ENCODE measurements at regions not wholly inside any gene's neighbourhood (a gene's known extent, or its start where the extent isn't known, plus 50 kb on each side); places are given as distances from the start of the nearest gene placed in this dataset.

DNA sequence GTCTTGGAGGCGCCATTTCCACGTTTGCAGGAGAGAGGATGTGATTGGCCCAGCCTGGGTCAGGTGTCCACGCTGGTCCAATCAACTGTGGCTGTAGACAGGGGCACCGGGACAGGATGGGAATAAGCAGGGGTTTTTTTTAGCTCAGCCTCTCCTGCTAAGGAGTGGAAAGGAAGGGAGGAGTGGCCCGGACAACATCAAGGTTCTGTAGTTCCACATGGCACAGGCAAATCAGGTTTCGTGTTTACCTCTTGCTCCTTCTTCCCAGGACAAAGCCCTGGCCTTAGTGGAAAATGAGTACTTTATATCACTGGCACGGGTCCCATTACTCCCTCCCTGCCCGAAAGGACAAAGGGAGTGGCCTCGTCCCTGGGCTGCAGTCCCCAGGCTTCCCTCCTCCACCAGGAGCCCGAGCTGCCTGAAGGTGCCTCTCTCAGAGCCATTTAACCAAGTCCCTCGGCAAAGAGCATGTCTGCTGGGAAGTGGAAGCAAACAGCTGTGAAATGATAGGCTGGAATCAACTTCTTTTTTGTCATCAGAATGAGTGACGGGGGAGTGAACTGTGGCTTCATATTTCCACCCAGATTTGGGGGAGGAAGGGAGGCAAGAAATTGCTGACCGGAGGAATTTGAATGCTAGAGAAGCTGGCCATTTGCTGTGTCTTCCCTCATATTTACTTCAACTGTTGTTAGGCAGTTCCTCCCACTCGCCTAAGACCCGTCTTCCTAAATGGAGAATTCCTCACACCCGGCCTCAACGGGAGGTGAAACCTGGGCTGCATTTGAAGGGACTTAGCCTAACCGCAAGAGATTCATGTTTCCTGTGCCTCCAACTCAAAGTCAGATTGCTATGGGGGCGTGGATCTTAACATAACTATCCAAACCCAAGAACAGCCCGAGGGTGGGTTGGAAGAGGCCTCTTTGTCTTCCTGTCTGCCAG is 84.9 kb upstream of the SLC44A3 start:
- no peak for DNase-seq

DNA sequence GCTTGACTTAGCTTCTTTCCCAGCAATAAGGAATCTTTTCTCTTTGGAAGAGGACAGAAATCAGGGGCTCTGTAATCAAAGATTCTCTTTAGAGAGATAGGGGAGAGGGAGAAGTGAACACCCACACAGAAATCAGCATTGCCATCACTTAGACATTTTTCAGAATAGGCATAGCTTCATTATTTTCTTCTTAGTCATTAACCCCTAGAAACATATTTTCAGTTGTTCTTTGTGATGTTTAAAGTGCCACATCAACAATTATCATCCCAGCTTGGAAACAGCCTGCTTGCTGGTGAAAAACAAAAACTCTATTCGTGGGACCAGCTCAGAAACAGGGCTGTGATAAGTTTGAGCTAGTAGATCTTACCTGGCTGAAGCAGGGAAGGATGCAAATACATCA is 88.3 kb upstream of the SLC44A3 start:
- DNase-seq = no peak

DNA sequence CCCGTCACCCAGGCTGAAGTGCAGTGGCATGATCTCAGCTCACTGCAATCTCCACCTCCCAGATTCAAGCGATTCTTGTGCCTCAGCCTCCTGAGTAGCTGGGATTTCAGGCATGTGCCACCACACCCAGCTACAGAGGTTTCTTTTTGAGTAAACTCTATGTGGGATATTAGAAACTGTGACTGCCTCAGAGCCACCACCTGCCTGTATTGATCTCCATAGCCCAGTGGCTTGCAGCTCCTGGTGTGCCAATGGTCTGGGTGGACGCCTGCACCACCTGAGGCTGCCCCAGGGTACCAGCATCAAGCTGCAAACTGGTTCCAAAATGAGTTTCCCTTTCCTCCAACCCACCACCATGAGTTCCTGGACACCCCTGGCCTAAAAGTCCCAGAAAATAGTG is 89.7 kb upstream of the SLC44A3 start:
- no peak for DNase-seq

DNA sequence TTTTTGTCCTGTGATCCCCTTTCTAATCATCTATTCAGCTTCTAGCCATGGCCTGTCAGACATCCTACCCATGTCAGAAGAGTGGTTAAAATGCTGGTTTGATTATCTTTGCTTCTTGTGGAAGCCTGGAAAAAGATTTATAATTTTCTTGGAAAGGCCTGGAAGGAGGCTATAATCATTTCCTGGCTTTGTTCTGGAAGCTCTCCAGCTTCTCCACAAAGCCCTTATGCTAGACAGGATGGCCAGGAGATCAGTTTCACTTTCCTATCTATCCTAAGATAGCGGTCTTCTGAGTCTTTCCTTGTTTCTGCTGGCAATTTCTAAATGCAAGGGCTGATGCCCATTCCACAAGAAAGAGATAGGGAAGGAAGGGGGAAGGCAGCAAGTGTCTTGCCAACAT is 90.9 kb upstream of the SLC44A3 start:
- DNase-seq = peak; percentile 61

DNA sequence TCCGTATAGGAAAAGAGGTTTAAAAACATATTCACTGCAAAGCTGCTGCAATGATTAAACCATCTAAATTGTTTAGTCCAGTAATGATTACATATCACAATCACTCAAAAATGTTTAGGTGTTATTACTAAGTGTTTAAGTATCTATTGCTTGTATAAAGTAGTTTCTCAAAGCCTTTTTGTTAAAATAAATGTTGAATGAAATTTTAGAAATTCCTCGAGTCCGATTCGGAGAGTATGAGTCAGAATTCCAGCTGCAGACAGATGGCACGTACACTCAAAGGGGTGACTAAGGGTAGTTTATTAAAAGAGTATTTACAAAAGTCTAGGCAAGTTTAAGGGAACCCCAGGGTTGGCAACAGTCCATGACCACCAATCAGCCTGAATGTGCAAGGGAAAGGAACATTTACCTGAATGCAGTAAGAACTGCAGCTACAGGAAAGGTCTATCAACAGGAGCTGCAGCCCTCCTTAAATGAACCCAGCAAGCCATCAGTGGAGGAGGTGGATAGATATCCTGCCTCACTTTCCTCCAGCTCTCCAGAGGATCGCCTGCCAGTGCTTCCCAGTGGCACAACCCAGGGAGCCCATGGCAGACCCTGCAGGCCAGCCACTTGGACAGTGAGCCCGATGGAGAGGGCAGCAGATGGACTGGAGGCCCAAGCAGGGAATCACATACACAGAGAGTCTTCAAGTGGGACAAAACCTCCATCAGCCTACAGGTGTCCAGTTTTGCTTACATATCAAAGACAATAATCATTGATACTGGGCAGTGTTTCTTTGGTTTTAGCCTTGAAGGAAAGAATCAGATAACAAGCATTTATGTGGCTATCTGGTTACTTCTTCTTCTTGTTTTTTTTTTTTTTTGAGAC is 92.1 kb upstream of the SLC44A3 start:
- DNase-seq = peak; percentile 11

DNA sequence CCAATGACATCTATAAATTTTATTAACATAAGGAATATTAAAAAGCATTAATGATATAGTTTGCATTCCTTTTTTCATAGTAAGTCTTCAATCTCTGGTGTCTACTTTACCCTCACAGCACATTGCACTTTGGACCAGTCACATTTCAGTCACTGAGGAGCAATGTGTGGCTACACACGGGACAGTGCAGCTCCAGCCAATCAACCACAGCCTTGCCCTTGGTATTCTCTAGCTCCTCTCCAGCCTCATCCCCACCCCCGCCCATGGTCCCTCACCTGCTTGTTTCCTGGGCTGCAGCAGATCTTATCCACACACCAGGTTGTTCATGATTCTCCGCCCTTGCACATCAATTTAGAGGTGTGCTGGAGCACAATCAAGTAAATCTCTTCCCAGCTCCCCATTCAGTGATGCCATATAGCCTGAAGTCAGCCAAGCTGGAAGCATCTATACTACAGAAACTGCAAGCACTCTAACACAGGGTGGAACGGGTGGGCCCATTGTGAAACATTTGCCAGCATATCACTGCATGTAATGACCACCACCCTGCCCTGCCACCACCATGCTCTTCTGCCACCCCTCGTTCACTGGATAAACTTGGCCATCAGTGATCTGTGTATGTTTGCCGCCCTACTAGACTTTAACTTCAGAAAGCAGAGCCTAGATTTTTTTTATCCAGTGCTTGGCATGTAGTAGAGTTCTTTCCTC is 93.0 kb upstream of the SLC44A3 start:
- DNase-seq = no peak

DNA sequence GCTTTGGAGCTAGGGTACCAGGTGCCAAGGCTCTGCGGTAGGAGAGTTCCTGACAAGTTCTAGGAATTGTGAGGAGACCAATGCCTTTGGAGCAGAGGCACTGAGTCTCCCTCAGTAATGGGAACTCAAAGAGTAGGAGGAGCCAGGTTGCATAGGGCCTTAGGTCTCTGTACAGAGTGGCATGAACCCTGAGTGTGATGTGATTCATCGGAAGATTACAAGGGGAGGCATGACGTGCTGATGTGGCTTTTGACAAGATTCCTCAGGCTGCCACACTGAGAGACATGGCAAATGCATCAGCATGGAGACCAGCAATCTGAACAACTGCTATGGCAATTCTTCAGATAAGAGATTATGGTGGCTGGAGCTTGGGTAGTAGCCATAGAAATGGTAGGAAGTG is 94.6 kb upstream of the SLC44A3 start:
- DNase-seq = no peak

DNA sequence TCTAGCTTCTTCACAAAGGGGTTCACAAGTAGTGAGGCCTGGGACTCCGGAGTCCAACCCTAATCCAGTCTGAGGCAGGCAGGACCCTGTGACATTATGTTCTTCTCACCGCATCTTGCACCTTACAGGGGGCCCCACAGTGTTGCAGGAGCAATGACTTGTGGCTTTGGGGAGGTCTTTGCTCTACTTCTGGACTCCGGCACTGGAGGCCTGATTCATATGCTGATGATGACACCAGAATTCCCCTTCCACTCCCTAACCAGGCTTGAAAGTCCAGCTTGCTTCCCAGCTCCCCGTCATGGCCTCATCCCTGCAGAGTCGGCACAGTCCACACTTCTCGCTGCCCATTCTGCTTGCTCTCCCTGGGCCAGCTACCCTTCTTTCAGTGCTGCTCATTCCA is 96.3 kb upstream of the SLC44A3 start:
- no peak for DNase-seq

DNA sequence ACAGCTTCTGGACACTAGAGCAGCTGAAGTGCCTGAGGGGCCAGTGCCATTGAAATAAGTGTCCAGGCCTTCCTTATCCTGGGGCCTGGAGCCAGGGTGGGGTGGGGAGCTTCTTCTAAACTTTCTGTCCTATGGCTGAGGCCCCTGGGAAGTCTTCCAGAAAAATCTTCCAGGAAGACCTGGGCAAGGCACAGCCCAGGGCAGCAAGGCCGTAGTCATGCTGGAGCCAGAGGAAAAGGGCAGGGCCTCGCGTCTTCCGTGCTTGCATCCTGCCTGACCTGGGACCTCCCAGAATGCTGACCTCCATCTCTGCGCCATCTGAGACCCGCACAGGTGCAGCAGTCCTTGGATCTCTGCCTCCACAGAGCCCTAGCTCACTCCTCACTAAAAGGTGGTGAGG is 96.7 kb upstream of the SLC44A3 start:
- DNase-seq = no peak

DNA sequence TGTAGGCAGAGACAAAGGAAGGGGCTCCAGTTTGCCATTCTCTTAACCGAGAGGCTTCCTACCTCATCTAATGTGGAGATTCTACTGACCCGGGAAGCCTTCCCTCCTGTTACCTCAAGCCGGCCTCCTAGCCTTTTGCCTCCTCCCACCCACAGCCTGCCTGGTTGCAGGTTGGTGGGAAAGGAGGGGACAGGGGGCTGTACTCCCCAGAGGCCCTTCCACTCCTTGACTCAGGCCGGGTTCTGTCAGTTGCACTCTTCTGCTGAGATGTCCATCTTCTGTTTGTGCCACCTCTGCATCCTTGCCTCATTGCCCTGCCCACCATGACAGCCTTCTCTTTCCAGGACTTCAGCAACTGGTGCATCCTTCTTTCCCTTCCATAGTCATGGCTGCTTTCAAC is 98.0 kb upstream of the SLC44A3 start:
- no peak for DNase-seq

DNA sequence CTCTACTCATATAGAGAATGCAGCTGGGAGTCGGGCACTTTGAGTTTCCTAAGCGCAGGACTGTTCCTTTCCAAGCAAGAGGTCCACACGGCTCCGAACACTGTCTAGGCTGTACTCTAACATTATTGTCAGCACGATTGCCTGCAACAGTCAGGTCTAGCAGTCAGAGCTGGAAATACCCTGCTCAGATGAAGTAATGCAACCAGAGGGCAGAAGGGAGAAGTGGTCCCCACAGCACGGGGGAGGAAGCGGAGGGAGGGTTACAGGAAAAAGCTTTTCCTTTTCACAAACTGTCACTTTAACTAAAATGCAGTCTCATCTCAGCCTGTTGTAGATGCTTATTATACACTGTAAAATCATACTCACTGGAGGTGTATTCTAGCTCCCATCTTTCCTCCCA is 98.9 kb upstream of the SLC44A3 start:
- no peak for DNase-seq

DNA sequence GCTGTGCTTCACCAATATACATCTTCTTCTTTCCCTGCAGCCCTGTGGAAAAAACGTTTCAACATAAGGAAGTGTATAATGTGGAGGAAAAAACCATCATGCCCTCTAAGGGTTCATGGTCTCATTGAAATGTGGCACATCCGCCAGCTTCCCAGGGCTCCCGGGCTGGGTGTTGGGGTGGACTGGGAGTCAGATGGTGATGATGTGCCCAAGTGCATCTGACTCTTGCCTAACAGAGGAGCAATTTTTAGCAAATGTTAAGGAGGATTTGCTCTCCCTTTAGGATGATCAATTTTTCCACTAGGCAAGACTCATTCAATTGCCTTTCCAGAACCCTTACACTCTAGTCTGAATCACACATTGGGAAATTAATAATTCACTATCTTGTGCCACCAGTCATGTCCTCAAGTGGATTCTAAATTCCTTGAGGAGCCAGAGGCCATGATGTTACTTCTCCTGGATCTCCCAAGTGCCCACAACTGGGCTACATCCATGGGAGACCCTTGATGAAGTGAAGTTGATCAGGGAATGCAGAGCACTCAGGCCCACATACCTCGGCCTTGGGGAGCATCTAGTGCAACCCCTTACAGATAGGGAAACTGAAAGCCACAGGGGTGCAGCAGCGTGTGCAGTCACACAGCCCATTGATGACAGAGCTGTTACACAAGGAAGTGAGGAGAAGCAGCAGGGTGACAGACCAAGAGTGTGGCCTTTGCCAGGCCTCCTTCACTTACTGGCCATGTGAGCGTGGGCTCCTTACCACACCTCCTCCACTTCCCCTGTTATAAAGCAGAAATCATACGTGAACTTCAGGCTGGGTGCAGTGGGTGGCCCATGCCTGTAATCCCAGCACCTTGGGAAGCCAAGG is 100.0 kb upstream of the SLC44A3 start:
- no peak for DNase-seq

DNA sequence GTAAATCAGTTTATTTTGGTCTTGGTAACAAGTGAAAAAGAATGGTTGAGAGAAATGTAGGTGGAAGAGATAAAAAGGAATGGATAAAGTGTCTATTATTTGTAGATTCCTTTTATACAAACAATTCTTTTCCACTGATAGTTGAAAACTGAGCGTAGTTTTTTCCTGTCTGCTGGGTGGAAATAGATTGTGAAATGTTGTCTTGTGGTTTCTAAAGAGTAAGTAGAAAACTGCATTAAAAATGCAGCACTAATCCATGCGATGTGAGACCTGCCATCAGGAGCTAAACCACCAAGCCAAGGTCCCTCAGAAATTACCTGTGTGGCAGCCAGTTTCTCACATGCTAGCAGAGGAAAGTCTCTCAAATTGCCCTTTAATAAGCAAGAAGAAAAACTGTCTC is 103.2 kb upstream of the SLC44A3 start:
- no peak for DNase-seq

DNA sequence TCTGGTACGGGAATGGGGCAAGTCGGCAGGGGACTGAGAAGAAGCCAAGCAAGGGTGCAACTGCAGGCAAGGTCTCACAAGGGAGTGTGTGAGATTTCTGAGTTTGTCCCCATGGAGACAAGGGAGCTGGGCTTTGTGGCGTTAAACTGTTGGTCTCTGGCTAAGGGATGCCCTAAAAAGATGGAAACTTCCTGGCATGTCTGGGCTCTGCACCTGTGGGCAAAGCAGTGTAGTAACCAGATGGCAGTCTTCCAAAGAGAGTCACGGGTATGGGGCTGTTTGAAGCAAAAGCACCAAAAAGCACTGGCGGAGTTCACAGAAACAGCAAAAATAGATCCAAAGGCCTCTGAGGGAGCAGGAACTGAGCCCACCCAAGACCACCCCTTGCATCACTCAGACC is 104.8 kb upstream of the SLC44A3 start:
- DNase-seq = no peak

DNA sequence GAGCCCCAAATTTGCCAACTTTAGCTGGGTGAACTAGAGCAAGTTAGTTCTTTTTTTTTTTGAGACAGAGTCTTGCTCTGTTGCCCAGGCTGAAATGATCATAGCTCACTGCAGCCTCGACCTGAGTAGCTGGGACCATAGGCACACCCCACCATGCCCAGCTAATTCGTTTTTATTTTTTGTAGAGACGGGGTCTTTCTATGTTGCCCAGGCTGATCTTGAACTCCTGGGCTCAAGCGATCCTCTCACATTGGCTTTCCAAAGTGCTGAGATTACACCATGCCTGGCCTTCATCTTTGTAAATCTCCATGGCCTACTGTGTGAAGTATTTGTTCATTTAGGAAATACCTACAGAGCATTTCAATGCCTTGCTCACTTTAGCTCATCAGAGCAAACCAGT is 105.6 kb upstream of the SLC44A3 start:
- no peak for DNase-seq

DNA sequence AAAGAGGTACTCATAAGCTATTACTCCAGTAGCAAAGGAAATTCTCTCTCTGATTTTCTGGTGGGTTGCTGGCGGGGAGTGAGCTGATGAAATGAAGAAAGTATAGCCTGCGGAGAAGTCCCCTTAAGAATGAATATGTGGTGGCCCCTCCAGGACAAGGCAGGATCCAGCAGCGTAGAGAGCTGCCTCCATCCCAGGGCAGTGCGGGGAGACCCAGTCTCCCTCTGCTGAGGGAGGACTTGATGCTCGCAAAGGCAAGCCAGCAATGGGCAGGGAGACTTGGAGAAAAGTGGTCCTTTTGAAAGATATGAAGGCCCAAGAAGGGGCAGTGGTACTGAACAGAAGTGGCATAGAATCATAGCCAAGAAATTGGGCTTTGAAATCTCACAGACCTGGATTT is 106.0 kb upstream of the SLC44A3 start:
- DNase-seq = no peak

DNA sequence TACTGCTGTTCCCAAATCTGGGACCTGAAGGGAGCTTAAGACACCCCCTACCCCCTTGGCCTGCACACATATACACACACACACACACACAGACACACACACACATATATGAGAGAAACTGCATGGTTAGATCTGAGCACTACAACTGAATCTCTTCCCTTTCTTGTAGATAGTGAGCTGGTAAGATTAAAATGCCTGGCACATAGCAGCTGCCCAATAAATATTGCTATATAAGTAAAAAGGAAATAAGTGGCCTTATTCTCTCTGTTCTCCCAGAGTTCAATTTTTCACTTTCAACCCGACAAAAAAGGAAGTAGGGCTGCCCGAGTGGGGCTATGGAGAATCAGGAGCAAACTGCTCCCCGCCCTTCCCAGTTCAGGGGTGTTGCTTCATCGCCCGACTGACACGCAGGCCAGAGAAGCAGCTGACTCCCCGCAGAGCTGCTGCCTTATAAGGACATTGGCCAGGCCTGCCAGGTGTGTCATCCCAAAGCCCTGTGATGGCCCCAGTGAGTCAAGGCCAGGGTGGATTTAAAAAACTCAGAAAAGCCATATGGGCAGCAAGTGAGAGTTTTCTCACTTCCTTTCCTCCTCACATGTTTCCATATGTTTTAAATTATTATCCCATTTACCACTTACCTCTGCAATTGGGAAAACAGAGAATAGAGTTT is 106.5 kb upstream of the SLC44A3 start:
- DNase-seq = peak; percentile 1

DNA sequence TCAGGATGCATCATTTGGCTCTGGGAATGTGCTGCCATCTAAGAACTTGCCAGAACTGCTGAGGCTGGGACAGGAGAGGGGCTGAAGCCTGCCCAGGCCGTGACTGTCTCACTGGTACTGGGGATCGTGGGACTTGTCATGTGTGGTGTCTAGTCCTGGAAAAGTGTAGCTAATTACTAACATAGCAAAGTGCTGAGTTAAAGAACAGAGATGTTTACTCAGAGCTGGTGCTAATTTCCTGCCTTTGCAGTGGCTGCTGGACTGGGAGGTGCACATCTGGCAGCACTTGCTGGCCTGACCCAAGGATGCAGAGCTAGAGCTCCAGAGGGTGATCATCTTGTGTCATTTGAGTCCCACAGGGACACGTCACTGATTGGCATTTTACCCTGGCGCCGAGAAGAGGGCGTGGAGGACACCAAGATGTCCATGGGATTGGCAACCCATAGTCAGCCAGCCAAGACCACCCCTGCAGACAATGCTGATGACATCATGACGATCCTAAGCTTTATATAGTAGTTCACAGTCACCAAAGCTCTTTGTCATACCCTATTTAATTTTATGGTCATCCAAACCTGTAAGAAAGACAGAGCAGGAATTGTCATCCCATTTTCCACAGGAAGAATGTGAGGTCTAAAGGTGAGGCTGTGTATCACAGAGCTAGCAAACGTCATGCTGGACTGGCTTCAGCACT is 110.1 kb upstream of the SLC44A3 start:
- DNase-seq = no peak

DNA sequence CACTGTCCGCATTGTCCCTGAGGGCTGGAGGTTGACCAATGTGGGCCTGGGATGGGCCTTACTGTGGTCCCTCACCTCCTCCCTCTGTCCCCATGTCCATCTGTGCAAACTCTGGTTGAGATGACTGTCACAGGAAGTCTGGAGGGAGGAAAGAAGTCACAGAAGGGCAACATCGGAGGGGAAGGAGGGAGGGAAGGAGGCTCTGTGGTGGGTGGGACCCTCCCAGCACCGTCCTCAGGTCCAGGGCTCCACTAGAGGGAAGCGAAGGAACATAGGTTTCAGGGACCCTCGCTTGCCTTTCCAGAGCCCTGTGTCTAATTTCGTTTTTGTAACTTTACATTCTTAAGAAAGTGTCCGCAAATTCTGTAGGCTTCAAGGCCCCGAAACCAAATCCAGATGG is 111.3 kb upstream of the SLC44A3 start:
- no peak for DNase-seq

DNA sequence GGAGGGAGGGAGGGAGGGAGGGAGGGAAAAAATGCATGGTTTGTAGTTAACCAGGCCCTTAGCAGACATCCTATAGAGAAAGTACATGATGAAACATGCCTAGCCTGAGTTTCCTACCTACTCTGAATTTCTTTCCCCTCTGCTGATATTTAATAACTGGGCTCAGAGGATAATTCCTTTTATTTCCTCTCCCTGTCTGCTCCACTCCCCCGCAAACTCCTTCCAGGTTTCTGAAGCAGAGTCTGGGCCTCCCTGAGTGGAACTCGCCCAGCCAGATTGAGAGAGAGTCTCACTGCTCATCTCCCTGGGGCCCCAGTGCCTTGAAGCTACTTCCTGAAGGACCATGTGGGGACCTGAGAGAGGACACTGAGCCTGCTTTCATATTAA is 111.9 kb upstream of the SLC44A3 start:
- no peak for DNase-seq
